ENCODE measurements at regions not wholly inside any gene's neighbourhood (a gene's known extent, or its start where the extent isn't known, plus 50 kb on each side); places are given as distances from the start of the nearest gene placed in this dataset.

DNA sequence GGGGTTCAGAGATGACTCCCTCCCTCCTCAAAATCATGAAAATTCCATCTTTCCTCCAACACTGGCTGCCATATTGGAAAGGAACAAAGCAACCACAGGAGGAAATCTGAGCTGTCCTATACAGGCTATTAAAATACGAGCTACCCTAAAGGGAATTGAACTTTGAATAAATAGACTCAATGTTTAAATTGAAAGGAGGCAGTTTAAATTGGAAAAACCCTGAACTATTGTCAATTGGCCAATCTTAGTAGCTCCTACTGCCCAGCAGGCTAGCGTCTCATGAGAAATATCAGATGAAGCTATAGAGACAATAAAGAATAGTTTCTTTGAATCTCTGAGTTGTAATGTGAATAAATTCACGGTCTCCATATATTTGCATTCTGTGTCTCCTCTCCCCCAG, 85.4 kb upstream of the KCNE2 start:
- Histone ChIP-seq H3K4me3 (no peak overlapping the region), H3K27ac (no peak overlapping the region), H3K4me1 (no peaks in the 10 kb centered on the region), H3K4me2 (no peak overlapping the region), H3K9me3 (no peaks in the 10 kb centered on the region)
- CTCF ChIA-PET = no interaction called here
- DNase-seq (ENCODE audit: low read depth in 1 of 2, low spot score in 1 of 2) (no peak), FAIRE-seq (no peak), ATAC-seq (no peak)
- WGBS (ENCODE audit: missing lambda C conversion rate) = 37% methylated on average over 3 of the region's 3 CpGs
- POLR2A ChIA-PET = no interaction called here
- TF ChIP-seq MAFK (IDR thresholded peaks at IDR 0.05; ENCODE audit: partially characterized antibody) (no peak), CBX8 (IDR thresholded peaks at IDR 0.05) (no peak), EHF (CRISPR knock-in tag; IDR thresholded peaks at IDR 0.05) (no peak), SMC3 (IDR thresholded peaks at IDR 0.05) (no peak), MAZ (IDR thresholded peaks at IDR 0.05; ENCODE audit: borderline replicate concordance, low read depth, low read length) (no peak), JUNB (IDR thresholded peaks at IDR 0.05) (no peak), RCOR1 (IDR thresholded peaks at IDR 0.05; ENCODE audit: low read depth, low read length) (no peak), ZC3H11A (IDR thresholded peaks at IDR 0.05) (no peak), EHMT2 (IDR thresholded peaks at IDR 0.05; ENCODE audit: low read depth) (no peak)
- TF ChIP-seq, protein P1, sequence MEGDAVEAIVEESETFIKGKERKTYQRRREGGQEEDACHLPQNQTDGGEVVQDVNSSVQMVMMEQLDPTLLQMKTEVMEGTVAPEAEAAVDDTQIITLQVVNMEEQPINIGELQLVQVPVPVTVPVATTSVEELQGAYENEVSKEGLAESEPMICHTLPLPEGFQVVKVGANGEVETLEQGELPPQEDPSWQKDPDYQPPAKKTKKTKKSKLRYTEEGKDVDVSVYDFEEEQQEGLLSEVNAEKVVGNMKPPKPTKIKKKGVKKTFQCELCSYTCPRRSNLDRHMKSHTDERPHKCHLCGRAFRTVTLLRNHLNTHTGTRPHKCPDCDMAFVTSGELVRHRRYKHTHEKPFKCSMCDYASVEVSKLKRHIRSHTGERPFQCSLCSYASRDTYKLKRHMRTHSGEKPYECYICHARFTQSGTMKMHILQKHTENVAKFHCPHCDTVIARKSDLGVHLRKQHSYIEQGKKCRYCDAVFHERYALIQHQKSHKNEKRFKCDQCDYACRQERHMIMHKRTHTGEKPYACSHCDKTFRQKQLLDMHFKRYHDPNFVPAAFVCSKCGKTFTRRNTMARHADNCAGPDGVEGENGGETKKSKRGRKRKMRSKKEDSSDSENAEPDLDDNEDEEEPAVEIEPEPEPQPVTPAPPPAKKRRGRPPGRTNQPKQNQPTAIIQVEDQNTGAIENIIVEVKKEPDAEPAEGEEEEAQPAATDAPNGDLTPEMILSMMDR (IDR thresholded peaks at IDR 0.05) = no peak
- TF ChIP-seq, protein P2, sequence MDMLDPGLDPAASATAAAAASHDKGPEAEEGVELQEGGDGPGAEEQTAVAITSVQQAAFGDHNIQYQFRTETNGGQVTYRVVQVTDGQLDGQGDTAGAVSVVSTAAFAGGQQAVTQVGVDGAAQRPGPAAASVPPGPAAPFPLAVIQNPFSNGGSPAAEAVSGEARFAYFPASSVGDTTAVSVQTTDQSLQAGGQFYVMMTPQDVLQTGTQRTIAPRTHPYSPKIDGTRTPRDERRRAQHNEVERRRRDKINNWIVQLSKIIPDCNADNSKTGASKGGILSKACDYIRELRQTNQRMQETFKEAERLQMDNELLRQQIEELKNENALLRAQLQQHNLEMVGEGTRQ (IDR thresholded peaks at IDR 0.05) = no peak
- TF ChIP-seq, protein P3, sequence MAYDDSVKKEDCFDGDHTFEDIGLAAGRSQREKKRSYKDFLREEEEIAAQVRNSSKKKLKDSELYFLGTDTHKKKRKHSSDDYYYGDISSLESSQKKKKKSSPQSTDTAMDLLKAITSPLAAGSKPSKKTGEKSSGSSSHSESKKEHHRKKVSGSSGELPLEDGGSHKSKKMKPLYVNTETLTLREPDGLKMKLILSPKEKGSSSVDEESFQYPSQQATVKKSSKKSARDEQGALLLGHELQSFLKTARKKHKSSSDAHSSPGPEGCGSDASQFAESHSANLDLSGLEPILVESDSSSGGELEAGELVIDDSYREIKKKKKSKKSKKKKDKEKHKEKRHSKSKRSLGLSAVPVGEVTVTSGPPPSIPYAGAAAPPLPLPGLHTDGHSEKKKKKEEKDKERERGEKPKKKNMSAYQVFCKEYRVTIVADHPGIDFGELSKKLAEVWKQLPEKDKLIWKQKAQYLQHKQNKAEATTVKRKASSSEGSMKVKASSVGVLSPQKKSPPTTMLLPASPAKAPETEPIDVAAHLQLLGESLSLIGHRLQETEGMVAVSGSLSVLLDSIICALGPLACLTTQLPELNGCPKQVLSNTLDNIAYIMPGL (CRISPR knock-in tag; IDR thresholded peaks at IDR 0.05; ENCODE audit: borderline replicate concordance) = no peak
- TF ChIP-seq, protein P4, sequence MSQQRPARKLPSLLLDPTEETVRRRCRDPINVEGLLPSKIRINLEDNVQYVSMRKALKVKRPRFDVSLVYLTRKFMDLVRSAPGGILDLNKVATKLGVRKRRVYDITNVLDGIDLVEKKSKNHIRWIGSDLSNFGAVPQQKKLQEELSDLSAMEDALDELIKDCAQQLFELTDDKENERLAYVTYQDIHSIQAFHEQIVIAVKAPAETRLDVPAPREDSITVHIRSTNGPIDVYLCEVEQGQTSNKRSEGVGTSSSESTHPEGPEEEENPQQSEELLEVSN (IDR thresholded peaks at IDR 0.05; ENCODE audit: borderline replicate concordance, low read depth) = no peak

DNA sequence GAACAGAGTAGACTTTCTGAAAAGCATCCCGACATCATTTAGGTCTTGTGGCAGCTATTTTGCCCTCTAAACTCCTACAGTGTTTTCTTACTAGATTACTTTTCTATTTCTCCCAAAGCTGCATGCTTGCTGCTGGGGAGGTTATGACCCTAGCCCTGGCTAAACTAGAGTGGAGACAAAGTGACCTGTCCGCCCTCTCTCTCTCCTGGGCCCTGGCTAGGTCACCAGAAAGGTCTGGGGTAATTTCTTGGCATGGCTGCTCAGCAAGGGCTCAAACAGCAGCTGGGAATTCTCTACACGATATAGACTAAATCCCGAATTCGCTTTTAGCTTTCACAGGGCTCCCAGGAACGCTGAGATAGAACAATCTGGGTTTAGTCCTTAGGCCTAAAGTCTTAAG, 84.5 kb upstream of the KCNE2 start:
- Histone ChIP-seq H3K9me3 (no peaks in the 10 kb centered on the region), H3K4me1 (no peaks in the 10 kb centered on the region), H3K27ac (no peak overlapping the region), H3K4me2 (no peak overlapping the region), H3K4me3 (no peak overlapping the region)
- 25% methylated on average over 6 of the region's 6 CpGs for WGBS (ENCODE audit: missing lambda C conversion rate)
- ChIA-PET CTCF (no interaction called here), POLR2A (no interaction called here)
- FAIRE-seq (no peak), ATAC-seq (no peak), DNase-seq (ENCODE audit: low read depth in 1 of 2, low spot score in 1 of 2) (no peak)
- TF ChIP-seq, protein P1 (IDR thresholded peaks at IDR 0.05) = no peak
- TF ChIP-seq JUNB (IDR thresholded peaks at IDR 0.05) = no peak
- no peak for TF ChIP-seq NPAS2 (CRISPR knock-in tag; IDR thresholded peaks at IDR 0.05; ENCODE audit: borderline replicate concordance)
- no peak for TF ChIP-seq HEYL (CRISPR knock-in tag; IDR thresholded peaks at IDR 0.05)
- TF ChIP-seq EHF (CRISPR knock-in tag; IDR thresholded peaks at IDR 0.05) = no peak
- TF ChIP-seq HOXB5 (CRISPR knock-in tag; IDR thresholded peaks at IDR 0.05) = no peak
- TF ChIP-seq, protein P2 (IDR thresholded peaks at IDR 0.05) = no peak
- TF ChIP-seq RFX5 (IDR thresholded peaks at IDR 0.05) = no peak
- TF ChIP-seq, protein P3 (CRISPR knock-in tag; IDR thresholded peaks at IDR 0.05; ENCODE audit: borderline replicate concordance) = no peak
